GM12865 (cell line): ENCODE measurements at regions not wholly inside any gene's neighbourhood (a gene's known extent, or its start where the extent isn't known, plus 50 kb on each side); places are given as distances from the start of the nearest gene placed in this dataset.

ENCODE experiments used
- DNase-seq: peaks from one replicate; pipeline ENCODE4 v3.0.0; 2010; ENCODE audit warnings: low read depth
- H3K4me3 ChIP-seq: 2 replicates; pipeline ENCODE4 v1.5.1; 2011; ENCODE audit warnings: mild to moderate bottlenecking, low read depth, low read length, control low read depth
- TF ChIP-seq, protein P1 (sequence below): IDR thresholded peaks from 2 replicates; pipeline ENCODE4 v1.5.1; 2011; ENCODE audit warnings: low read length, control low read depth, low read depth, inconsistent platforms; ENCODE audit not compliant: insufficient read depth; ENCODE audit errors: missing control alignments

DNA sequence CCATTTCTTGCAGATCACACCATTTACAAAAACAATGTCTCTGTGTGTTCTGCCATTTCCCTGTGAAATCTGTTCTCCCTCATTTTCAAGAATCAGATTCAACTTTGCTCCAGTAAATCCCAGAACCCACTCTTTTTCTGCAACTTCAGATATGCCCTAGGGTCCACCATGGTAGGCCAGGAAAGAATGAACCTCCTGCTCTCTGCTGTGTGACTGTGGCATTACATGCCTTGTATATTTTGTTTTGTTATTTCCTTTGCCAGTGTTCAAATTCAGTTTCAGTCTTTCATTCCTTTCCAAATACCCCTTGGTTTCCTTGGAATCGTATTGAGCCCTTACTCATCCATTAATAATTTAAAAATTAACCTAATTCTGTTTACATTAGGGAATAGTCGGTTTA lies 290.2 kb upstream of the VCX start:
- DNase-seq: no peak
- TF ChIP-seq, protein P1, sequence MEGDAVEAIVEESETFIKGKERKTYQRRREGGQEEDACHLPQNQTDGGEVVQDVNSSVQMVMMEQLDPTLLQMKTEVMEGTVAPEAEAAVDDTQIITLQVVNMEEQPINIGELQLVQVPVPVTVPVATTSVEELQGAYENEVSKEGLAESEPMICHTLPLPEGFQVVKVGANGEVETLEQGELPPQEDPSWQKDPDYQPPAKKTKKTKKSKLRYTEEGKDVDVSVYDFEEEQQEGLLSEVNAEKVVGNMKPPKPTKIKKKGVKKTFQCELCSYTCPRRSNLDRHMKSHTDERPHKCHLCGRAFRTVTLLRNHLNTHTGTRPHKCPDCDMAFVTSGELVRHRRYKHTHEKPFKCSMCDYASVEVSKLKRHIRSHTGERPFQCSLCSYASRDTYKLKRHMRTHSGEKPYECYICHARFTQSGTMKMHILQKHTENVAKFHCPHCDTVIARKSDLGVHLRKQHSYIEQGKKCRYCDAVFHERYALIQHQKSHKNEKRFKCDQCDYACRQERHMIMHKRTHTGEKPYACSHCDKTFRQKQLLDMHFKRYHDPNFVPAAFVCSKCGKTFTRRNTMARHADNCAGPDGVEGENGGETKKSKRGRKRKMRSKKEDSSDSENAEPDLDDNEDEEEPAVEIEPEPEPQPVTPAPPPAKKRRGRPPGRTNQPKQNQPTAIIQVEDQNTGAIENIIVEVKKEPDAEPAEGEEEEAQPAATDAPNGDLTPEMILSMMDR: no peak
- no peak overlapping the region for H3K4me3 ChIP-seq

DNA sequence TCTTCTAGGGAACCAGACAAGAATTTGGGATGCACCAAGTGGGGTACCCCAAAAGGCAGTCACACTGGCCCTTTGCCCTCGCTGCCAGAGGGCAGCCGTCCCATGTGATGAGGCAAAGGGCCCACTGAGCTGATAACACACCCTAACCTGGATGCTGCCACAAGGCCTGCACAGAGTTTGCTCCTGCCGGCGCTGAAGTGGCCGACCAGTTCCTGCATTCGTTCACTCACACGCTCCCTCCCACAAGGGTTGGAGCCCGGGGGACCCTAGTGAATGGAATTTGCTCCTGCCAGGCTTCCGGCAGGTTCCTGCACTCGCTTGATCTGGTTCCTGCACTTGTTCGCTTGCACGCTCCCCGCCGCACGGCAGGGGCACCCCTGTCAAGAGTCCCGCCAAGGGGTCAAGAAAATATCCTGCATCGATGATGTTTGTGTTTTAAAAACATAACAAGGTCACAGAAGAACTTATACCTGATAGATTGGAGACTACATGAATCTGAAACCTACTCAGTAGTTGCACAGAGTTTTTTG lies 296.4 kb upstream of the VCX start:
- H3K4me3 ChIP-seq: no peak overlapping the region
- TF ChIP-seq, protein P1: no peak
- no peak for DNase-seq

DNA sequence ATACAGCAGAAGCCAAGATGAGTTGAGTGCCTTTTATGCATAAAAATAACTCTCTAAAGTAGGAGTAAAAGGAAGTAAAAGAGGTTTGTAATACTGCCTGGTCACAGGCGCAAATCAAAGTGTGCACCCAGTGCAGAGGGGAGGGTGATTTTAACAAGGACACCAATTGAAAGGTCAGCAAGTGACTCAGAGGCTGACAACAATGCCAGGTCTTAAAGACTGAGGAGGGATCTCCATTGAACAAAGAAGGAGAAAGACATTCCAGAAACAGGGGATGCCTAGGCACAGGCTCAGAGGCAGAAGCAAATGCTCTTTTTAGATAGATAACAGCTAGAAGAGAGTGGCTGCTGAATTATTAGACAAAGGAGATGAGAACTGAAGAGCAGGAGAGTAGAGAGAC lies 297.4 kb upstream of the VCX start:
- DNase-seq: no peak
- no peak overlapping the region for H3K4me3 ChIP-seq
- TF ChIP-seq, protein P1: no peak

DNA sequence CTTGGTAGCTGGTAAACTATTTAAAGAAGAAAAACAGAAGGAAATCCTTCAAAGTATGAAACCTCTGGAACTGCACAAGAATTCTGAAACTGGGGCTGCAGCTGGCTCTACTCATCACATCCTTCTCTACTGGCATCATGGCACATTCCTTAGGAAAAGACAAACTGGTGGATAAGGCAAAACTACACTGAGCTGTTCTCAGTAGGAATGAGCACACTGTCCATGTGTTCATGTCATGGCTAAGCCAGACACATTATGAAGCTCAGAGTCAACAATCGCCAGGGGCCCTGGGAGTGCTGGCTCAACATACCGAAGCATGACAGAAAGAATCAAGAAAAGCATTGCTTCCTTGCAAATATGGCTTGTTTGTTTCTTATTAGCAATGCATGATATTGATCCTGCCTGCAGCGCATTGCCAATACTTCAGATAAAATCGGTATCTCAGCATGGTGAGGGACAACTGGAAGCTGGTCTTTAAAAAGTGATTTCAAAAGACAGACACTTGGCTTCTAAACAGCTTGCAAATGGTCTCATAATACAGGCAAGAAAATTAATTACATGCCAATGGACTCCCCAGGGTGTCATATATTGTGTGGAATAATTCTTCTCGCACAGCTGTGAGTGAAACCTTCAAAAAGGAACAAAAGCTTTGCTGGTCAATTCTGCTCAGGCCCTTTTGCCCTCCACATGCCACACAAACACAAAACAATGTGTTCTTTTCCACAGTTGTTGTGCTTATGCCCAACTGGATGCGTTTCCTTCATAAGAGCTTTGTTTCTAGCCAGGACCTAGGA lies 300.2 kb upstream of the VCX start:
- H3K4me3 ChIP-seq: no peak overlapping the region
- TF ChIP-seq, protein P1: no peak

DNA sequence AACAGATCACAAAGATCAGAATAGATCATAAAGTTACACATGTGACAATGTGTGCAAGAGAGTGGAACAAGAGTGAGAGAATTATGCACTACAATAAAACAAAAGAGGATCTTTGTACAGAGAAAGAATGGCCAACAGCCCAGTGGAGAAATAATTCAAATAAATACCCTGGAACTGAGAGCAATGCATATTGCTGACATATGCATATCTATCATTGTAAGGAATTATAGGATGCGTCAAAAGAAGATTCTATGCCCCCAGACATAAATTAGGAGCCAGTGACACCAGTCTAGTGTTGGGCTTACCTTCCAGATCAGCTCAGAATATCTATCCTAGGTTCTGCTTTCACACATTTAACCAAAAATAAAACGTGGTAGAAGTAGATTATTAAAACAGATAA lies 320.1 kb upstream of the VCX start:
- DNase-seq: no peak
- TF ChIP-seq, protein P1: no peak
- H3K4me3 ChIP-seq: no peak overlapping the region

More for the DNA sequence above, 300.2 kb upstream of the VCX start:
- DNase-seq: no peak

DNA sequence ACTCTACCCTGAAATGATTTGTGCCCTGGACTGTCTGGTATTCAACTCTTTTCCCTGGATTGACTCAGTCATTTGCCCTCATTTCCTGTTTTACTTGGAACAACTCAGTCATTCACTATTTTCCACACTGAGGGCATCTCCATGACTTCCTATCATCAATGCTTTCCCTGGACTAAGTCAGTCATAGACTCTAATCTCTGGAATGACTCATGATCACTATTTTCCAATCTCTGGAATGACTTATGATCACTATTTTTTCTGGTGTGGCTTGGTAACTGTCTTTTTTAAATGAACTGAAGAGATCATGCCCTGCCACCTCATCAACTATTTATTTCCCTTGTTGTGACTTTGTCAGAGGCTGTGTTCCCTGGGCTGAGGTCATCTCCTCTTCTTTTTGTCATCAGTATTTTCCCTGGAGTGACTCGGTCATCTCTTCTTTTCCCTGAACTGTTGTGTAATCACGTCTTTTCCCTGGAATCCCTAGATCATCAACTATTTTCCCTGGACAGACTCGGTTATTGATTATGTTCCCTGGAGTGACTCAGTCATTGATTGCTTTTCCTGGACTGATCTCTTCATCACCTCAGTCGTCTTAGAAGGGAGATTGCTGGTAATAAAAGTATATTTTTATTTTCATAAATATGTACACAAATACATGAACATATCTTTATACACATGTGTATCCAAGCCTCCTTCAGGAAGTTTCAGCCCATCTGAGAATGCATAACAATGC lies 327.1 kb upstream of the VCX start:
- TF ChIP-seq, protein P1: no peak
- DNase-seq: no peak

More for the DNA sequence above, 327.1 kb upstream of the VCX start:
- no peak overlapping the region for H3K4me3 ChIP-seq
